ENCODE measurements at regions not wholly inside any gene's neighbourhood (a gene's known extent, or its start where the extent isn't known, plus 50 kb on each side); places are given as distances from the start of the nearest gene placed in this dataset.

GRCh38 chr5:171661143-171661542 lies 124.5 kb upstream of the SMIM23 start:
- DNase-seq = no peak

- no peak for DNase-seq
Measured at GRCh38 chr5:171663311-171664085, 122.1 kb upstream of the SMIM23 start.

GRCh38 chr5:171664489-171664888 lies 121.1 kb upstream of the SMIM23 start:
- DNase-seq = no peak

- no peak for DNase-seq
Measured at GRCh38 chr5:171666815-171667214, 118.8 kb upstream of the SMIM23 start.

GRCh38 chr5:171667341-171668096 lies 118.1 kb upstream of the SMIM23 start:
- no peak for DNase-seq

- no peak for DNase-seq
Measured at GRCh38 chr5:171668097-171668412, 117.6 kb upstream of the SMIM23 start.

GRCh38 chr5:171669571-171669970 lies 116.0 kb upstream of the SMIM23 start:
- no peak for DNase-seq

- no peak for DNase-seq
Measured at GRCh38 chr5:171672556-171672955, 113.1 kb upstream of the SMIM23 start.

GRCh38 chr5:171673328-171673727 lies 112.3 kb upstream of the SMIM23 start:
- DNase-seq = no peak

- DNase-seq = no peak
Measured at GRCh38 chr5:171673840-171674239, 111.8 kb upstream of the SMIM23 start.

- no peak for DNase-seq
Measured at GRCh38 chr5:171675511-171675910, 110.1 kb upstream of the SMIM23 start.

GRCh38 chr5:171676286-171676944 lies 109.2 kb upstream of the SMIM23 start:
- no peak for DNase-seq

- no peak for DNase-seq
Measured at GRCh38 chr5:171678646-171679045, 107.0 kb upstream of the SMIM23 start.

GRCh38 chr5:171680485-171680884 lies 105.1 kb upstream of the SMIM23 start:
- DNase-seq = no peak

GRCh38 chr5:171681061-171681460 lies 104.6 kb upstream of the SMIM23 start:
- DNase-seq = no peak

GRCh38 chr5:171681677-171682076 lies 103.9 kb upstream of the SMIM23 start:
- no peak for DNase-seq

GRCh38 chr5:171682801-171683200 lies 102.8 kb upstream of the SMIM23 start:
- DNase-seq = no peak

GRCh38 chr5:171684169-171684568 lies 101.4 kb upstream of the SMIM23 start:
- no peak for DNase-seq

- DNase-seq = no peak
Measured at GRCh38 chr5:171688696-171689495, 96.7 kb upstream of the SMIM23 start.

GRCh38 chr5:171689853-171690417 lies 95.7 kb upstream of the SMIM23 start:
- no peak for DNase-seq

- DNase-seq = no peak
Measured at GRCh38 chr5:171692107-171692506, 93.5 kb upstream of the SMIM23 start.

- no peak for DNase-seq
Measured at GRCh38 chr5:171692936-171693335, 92.7 kb upstream of the SMIM23 start.

- no peak for DNase-seq
Measured at GRCh38 chr5:171693412-171693811, 92.2 kb upstream of the SMIM23 start.

Measured in 8988T (cell line).